Left cardiac atrium (tissue), 4 donors: ENCODE measurements at regions not wholly inside any gene's neighbourhood (a gene's known extent, or its start where the extent isn't known, plus 50 kb on each side); places are given as distances from the start of the nearest gene placed in this dataset.
A peak's percentile ranks its signal among the peaks of the same experiment; 100 is the strongest.
"Not testable (repeated sequence)": the region's sequence is repeated elsewhere in the genome, so short reads cannot be mapped to it uniquely, and the experiment has no call there.

Source experiments
- ATAC-seq, 2 donors: fragments of 200-7000 bp; cut with Tn5 transposase; one replicate each; pipeline ENCODE4 v1.9.1; 2020; ENCODE audit warnings: mild to moderate bottlenecking in 2 of 2, moderate library complexity in 2 of 2
- DNase-seq: peaks from one replicate; pipeline ENCODE4 v3.0.0-alpha.2; 2020
- intact Hi-C, 2 donors: fragments of 100-400 bp; cut with DNase I; formaldehyde crosslinking; loops; one replicate each; pipeline versions ENCODE4 v1.14.1 to v1.15.1; 2022 to 2023
- donor health status: DM: no; HTN: yes; CAD: no.
- donor health status: DM: no; HTN: yes; CAD: no; lungs with severe emphysema.
- donor health status: DM: yes; HTN: yes; CAD: no.
- donor health status: Dilated cardiomyopathy.

DNA sequence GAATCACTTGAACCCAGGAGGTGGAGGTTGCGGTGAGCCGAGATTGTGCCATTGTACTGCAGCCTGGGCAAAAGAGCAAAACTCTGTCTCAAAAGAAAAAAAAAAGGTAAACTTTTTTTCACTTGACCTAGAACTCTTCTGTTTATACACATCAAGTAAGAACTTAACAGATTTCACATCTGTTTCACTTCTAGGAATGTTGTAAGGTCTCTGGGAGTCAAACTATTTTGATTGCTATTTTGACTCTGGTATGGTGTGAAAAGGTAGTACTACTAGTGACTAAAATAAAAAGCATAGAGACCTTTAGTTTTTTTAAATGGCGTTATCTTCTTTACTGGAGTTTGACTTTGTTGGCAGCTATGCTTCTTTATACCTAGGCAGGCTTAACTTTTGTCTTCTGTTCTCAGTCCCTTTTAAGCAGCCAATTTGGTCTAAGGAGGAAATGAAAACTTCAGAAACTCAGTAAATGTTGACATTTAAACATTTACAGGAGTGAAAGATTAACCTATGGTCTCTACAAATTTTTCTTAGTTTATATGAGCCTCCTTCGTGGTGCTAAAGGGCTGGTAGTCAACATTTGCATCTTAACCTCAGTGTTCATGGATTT is 84.7 kb downstream of the METTL2B start:
- ATAC-seq, intact Hi-C loops, DNase-seq: not testable (repeated sequence)

DNA sequence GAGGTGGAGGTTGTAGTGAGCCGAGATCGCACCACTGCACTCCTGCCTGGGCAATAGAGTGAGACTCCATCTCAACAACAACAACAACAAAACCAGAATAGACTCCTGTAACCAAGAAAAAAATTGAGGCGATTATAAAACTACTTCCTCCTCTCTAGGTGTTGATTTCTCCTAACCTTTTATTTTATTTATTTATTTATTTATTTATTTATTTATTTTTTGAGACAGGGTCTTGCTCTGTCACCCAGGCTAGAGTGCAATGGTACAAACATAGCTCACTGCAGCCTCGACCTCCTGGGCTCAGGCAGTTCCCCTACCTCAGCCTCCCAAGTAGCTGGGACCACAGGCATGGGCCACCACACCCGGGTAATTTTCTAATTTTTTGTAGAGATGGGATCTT is 86.2 kb downstream of the METTL2B start:
- intact Hi-C loops, ATAC-seq: not testable (repeated sequence)

DNA sequence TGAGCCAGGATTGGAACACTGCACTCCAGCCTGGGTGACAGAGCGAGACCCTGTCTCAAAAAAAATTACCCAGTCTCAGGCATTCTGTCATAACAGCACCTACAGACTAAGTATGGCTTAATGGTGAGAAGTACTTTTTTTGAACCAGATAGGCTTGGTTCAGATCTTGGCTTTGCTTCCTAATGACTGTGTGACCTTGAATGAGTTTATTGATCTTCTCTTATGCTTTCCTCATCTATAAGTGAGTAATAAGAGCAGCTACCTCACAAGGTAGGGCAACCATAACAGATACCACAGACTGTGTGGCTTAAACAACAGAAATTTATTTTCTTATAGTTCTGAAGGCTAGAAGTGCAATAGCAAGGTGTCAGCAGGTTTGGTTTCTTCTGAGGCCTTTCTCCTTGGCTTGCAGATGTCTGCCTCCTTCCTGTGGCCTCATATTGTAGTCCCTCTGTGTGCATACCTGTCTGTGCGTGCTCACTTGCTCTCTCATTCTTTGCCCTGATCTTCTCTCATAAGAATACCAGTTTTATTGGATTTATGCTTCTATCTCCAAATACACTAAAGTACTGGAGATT is 87.7 kb downstream of the METTL2B start:
- DNase-seq, ATAC-seq, intact Hi-C loops: not testable (repeated sequence)

More for the DNA sequence above, 86.2 kb downstream of the METTL2B start:
- DNase-seq = not testable (repeated sequence)

DNA sequence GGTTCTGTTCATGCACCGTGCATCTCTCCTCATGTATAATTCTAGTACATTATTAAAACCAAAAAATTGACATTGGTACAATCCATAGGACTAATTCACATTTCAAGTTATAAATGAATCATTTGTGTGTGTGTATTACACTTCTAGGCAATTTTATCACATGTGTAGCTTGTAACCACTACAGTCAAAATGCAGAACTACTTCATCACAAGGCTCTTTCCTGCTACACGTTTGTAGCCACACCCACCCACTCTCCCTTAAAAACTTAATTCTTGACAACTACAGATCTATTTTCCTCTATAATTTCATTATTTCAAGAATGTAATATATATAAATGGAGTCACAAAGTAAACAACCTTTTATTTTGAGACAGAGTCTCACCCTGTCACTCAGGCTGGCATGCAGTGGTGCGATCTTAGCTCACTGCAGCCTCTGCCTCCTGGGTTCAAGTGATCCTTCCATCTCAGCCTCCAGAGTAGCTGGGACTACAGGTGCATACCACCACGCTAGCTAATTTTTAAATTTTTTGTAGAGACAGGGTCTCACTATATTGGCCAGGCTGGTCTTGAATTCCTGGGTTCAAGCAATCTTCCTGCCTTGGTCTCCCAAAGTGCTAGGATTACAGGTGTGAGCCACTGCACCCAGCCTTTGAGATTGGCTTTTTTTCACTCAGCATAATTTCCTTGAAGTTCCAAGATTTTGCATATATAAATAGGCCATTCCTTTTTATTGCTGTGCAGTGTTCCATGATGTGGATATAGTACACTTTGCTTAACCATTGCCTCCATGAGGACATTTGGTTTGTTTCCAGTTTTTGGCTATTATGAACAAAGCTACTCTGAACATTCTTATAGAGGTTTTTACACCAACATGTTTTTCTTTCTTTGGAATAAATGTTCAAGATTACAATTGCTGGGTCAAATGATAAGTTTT is 88.7 kb downstream of the METTL2B start:
- DNase-seq, intact Hi-C loops, ATAC-seq: not testable (repeated sequence)

DNA sequence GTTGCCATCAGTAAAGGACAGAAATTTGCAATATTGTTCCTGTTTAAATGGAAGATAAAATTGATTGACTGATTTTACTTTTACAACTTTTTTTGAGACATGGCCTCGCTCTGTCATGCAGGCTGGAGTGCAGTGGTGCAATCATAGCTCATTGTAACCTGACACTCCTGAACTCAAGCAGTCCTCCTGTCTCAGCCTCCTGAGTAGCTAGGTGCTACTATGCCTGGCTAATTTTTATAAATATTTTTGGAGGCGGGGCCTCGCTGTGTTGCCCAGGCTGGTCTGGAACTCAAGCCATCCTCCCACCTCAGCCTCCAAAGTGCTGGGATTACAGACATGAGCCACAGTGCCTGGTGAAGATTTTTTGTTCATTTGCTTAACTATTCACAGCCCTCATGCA is 96.8 kb upstream of the GARIN1A start:
- ATAC-seq, DNase-seq, intact Hi-C loops: not testable (repeated sequence)

DNA sequence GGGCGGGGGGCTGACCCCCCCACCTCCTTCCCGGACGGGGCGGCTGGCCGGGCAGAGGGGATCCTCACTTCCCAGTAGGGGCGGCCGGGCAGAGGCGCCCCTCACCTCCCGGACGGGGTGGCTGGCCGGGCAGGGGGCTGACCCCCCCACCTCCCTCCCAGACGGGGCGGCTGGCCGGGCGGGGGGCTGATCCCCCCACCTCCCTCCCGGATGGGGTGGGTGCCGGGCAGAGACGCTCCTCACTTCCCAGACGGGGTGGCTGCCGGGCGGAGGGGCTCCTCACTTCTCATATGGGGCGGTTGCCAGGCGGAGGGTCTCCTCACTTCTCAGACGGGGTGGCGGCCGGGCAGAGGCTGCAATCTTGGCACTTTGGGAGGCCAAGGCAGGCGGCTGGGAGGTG is 95.1 kb upstream of the GARIN1A start:
- ATAC-seq, DNase-seq, intact Hi-C loops: not testable (repeated sequence)

DNA sequence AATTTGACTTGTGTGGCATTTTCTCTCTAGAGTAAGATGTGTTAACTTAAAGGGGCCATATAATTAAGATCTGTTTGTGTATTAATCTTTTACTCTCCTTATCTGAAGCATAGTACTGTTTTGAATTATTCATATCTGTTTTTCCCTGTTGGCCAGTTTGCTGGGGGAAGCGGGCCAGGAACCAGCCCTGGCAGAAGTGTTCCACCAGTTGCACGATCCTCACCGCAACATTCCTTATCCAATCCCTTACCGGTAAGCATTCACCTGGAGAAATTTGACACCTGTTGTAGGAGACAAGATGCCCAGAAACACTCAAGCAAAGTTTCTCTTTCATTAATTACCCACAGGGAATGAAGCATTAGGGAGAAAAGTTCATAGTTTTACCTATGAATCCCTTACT is 92.2 kb upstream of the GARIN1A start:
- intact Hi-C loops, DNase-seq: not testable (repeated sequence)

DNA sequence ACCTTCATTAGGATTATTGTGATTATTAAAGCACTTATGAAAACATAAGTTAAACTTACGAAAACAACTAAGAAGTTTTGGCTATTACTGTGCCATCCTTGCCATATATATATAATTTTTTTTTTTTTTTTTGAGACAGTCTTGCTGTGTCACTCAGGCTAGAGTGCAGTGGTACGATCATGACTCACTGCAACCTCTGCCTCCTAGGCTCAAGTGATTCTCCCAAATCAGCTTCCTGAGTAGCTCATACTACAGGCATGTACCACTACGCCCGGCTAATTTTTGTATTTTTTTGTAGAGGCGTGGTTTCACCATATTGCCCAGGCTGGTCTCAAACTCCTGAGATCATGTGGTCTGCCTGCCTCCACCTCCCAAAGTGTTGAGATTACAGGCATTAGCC is 91.0 kb upstream of the GARIN1A start:
- intact Hi-C loops, DNase-seq: not testable (repeated sequence)
- peak in 1 of 2 donors; percentile 41 for ATAC-seq

More for the DNA sequence above, 92.2 kb upstream of the GARIN1A start:
- not testable (repeated sequence) for ATAC-seq

DNA sequence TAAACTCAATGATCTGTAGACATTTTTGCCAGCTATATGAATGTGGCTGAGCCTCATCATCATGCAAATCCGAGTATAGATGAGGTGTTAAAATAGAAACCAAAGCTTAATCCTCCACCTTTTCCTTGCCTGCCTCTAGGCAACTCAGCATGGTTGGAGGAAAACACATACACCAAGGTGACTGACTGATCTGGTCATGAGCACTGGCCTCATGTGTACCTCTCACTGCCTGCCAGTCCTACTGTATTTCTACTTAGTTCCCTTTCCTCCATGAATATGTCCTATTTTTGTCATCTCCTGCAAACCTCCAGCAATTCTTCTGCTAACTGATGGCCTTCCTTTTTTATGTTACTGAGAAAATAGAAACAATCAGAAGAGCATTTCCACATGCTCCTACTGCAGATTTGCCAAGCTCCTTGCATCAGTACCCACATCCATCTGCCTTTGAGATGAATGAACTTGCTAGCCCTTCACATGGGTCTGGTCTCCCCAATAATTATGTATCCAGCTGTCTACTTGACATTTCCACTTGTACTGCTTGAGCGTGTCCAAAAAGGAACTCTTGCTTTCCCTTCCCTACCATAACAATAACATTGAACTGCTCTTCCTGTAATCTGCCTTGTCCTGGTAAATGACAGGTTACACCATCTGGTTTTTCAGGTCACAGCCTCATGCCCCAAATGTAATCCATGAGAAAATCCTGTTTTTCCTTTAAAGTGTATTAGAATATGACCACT is 90.1 kb upstream of the GARIN1A start:
- DNase-seq, ATAC-seq, intact Hi-C loops: not testable (repeated sequence)

DNA sequence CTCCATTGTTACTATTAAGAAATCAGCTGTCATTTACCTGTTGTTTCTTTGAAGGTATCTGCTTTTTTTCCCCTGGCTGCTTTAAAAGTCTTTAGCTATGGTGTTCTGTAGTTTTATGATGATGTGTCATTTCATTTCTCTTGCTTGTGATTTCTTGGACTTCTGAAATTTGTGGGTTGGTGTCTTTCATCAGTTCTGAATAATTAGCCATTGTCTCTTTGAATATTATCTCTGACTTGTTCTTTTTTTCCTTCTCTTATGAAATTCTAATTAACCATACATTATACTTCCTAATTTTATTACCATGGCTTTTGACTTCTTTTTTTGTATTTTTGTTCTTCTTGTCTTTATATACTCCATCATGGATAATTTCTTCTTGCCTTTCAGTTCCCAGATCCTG is 85.4 kb upstream of the GARIN1A start:
- intact Hi-C loops, ATAC-seq, DNase-seq: not testable (repeated sequence)

DNA sequence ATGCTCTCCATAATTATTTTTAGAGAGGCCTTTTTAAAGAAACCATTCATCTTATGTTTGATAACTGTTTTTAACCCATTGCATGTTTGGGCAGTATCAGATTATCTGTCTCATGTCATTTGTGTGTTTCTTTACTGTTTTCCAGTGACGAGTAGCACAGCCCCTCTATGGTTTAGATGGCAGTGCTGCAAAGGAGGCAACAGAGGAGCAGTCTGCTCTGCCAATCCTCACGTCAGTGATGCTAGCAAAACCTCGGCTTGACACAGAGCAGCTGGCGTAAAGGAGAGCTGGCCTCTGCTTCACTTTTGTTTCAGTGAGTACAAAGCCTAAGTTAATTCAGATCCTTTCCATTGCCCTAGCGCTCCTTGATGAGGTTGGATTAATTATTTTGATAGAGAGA is 80.4 kb upstream of the GARIN1A start:
- intact Hi-C loops = no loop called here
- DNase-seq = no peak

DNA sequence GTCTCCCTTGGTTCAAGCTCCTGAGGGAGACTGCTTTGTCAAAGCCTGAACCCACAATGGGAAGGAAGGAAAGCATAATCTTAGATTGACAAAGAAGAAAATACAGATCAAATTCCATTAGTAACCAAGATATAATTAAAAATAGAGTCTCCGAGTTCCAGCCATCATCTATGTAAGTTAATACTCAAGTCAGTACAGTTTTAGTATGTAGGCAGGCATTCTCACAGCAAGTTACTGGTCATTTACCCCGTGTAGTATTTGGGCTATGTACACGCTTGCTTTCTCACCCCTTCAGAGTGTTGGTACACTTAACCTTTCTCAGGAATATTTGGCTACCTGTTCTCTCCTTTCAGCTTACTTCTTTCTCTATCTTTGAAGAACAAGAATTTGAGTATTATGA is 79.9 kb upstream of the GARIN1A start:
- intact Hi-C loops, DNase-seq, ATAC-seq: not testable (repeated sequence)

More for the DNA sequence above, 80.4 kb upstream of the GARIN1A start:
- ATAC-seq = no peak

DNA sequence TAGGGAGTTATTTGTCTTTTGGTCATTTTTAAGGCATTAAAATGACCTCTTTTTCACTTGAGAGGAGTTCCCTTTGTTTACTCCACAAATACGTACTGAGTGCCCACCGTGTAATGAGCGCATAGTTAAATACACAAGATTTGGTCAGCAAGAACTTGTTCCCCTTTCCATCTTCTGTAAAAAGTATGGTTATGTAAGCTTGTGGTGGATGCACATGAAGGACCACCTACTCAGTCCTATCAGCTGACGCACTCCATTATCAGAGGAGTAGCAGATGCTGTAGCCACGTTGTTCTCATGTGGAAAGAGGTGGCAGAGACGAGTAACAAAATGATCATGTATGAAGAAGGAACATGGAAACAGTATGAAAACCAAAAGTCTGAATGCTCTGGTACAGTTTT is 78.0 kb upstream of the GARIN1A start:
- DNase-seq, ATAC-seq, intact Hi-C loops: not testable (repeated sequence)

DNA sequence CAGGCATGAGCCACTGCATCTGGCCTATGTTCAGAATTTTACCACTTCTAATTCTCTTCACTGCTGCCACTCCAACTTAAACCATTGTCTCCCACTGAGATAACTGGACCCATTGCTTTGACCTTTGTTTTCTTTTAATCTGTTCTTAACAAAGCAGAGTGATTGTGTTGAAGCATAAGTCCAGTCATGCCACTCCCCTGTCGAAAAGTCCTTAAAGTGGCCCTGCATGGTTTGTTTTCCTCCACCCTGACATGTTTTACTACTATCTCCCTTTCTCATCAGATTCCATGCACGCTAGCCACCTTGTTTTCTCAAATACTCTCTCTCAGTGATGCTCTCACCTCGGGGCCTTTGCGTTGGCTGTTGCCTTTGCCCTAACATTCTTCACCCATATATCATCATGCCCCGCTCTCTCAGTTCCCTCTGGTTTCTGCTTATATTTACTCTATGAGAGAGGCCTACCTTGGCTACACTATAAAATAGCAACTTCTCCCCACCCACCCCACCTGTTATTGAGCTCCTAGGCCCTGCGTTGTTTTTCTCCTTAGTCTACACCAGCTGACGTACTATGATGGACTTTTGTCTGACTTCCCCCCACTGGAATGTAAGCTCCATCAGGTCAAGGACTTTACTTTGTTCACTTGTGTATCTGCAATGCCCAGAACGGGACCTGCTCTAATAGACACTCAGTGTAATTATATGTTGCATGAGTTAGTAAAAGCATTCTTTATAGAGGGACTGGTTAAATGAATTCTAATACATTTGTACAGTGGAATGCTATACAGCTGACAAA is 75.6 kb upstream of the GARIN1A start:
- intact Hi-C loops, ATAC-seq, DNase-seq: not testable (repeated sequence)

DNA sequence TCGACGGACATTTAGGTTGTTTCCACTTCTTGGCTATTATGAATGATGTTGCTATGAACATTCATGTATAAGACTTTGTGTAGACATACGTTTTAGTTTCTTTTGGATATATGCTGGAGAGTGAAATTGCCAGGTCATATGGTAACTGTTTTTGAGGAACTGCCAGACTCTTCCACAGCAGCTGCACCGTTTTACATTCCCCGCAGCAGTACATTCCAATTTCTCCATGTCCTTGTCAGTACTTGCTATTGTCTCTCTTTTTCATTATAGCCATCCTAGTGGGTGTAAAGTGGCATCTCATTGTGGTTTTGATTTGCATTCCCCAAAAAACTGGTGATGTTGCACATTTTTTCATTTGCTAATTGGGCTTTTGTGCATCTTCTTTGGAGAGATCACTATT is 73.1 kb upstream of the GARIN1A start:
- ATAC-seq, DNase-seq, intact Hi-C loops: not testable (repeated sequence)

DNA sequence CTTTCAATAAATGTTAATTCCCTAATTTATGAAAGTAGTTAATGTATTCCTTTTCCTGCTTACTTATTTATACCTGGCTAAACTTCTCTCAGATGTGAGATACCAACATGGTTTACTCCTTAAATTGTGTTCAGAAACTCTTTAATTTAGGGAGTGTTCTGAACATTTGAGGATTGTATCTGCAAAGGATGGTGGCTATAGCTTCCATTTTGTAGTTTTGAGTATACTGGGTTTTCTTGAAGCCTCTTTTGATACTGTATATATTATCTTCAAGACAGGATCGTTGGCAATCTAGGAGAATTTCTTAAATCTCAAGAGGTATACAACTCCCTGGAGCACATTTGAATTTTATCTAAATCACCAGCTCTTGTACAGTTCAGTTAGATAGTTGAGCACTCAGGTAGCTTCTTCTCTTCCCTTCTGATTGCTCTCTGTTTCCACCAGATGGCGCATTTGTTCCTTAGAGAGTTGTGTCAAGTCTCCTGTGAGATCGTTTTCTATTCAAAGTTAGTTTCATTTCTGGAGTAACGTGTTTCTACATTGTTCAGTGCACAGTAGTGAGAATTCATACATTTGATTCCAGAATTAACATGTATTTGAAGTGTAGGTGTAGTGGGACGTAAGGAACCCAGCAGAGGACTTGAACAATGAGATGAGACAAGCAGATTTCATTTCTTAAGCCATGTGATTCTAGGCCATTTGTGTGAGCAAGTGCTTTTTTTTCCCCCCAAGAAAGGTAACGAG is 63.2 kb upstream of the GARIN1A start:
- intact Hi-C loops = loop anchor here in 1 of 2 donors (5.0 kb wide), 1 partner anchor 273 kb away; no protein-coding TSS in a partner anchor
- not testable (repeated sequence) for DNase-seq
- peak; percentile 78 to 82 for ATAC-seq

DNA sequence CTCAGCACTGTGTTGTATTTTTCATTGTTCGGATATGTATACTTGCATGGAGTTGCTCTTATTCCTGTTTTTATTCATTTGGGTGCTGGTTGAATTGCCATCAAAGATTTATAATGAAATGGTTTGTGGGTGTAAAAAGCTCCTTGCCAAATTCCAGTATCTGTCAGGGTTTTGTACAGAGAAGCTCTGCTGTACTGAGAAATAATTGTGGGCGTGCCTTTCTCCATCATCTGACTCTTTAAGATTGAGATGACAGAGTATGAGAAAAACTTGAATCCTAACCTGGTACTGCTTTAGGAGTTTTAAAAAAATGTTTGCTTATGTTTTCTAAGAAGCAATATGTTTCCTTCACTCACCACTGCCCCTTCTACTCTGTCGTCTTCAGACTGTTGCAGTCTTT is 58.7 kb upstream of the GARIN1A start:
- not testable (repeated sequence) for ATAC-seq, DNase-seq
- intact Hi-C loops = loop anchor here in 1 of 2 donors (10.0 kb wide), 1 partner anchor 271 kb away; no protein-coding TSS in a partner anchor
